IPS-11a (cell line): ENCODE measurements at regions not wholly inside any gene's neighbourhood (a gene's known extent, or its start where the extent isn't known, plus 50 kb on each side); places are given as distances from the start of the nearest gene placed in this dataset.
A peak's percentile ranks its signal among the peaks of the same experiment; 100 is the strongest.

Experiments
- H3K4me3 ChIP-seq: one replicate; pipeline ENCODE4 v1.5.1; 2013; ENCODE audit warnings: low read depth, low read length, control low read depth

GRCh38 chr1:23639460-23640095 lies 52.0 kb upstream of the RPL11 start:
- no peak overlapping the region for H3K4me3 ChIP-seq

GRCh38 chr1:23638786-23639241 lies 52.8 kb upstream of the RPL11 start:
- no peak overlapping the region for H3K4me3 ChIP-seq

- H3K4me3 ChIP-seq, result no peak overlapping the region
These were observed 53.4 kb upstream of the RPL11 start for GRCh38 chr1:23638188-23638619.

GRCh38 chr1:23636009-23636408 lies 55.6 kb upstream of the RPL11 start:
- no peak overlapping the region for H3K4me3 ChIP-seq

- no peak overlapping the region for H3K4me3 ChIP-seq
These were observed 56.6 kb upstream of the RPL11 start for GRCh38 chr1:23634840-23635651.

GRCh38 chr1:23634518-23634839 lies 57.1 kb upstream of the RPL11 start:
- no peak overlapping the region for H3K4me3 ChIP-seq

GRCh38 chr1:23632479-23633160 lies 59.0 kb upstream of the RPL11 start:
- H3K4me3 ChIP-seq, result no peak overlapping the region

GRCh38 chr1:23629708-23630290 lies 61.8 kb upstream of the RPL11 start:
- H3K4me3 ChIP-seq, result no peak overlapping the region

- H3K4me3 ChIP-seq, result no peak overlapping the region
These were observed 62.6 kb upstream of the RPL11 start for GRCh38 chr1:23628951-23629387.

- no peak overlapping the region for H3K4me3 ChIP-seq
These were observed 64.4 kb upstream of the RPL11 start for GRCh38 chr1:23627069-23627735.

- H3K4me3 ChIP-seq, result no peak overlapping the region
These were observed 65.6 kb upstream of the RPL11 start for GRCh38 chr1:23625929-23626535.

- H3K4me3 ChIP-seq, result no peak overlapping the region
These were observed 66.1 kb upstream of the RPL11 start for GRCh38 chr1:23625459-23625858.

- H3K4me3 ChIP-seq, result no peak overlapping the region
These were observed 65.1 kb upstream of the ID3 start for GRCh38 chr1:23624440-23624839.

GRCh38 chr1:23622284-23622683 lies 63.0 kb upstream of the ID3 start:
- no peak overlapping the region for H3K4me3 ChIP-seq

GRCh38 chr1:23620605-23621004 lies 61.3 kb upstream of the ID3 start:
- H3K4me3 ChIP-seq, result no peak overlapping the region

- H3K4me3 ChIP-seq, result peak overlapping the region; percentile 36
These were observed 60.2 kb upstream of the ID3 start for GRCh38 chr1:23619299-23620188.

- H3K4me3 ChIP-seq, result no peak overlapping the region
These were observed 59.3 kb upstream of the ID3 start for GRCh38 chr1:23618586-23619083.

- no peak overlapping the region for H3K4me3 ChIP-seq
These were observed 57.8 kb upstream of the ID3 start for GRCh38 chr1:23617084-23617521.

GRCh38 chr1:23616292-23616824 lies 57.1 kb upstream of the ID3 start:
- H3K4me3 ChIP-seq, result no peak overlapping the region
